ENCODE measurements at regions not wholly inside any gene's neighbourhood (a gene's known extent, or its start where the extent isn't known, plus 50 kb on each side); places are given as distances from the start of the nearest gene placed in this dataset.
A peak's percentile ranks its signal among the peaks of the same experiment; 100 is the strongest.

DNA sequence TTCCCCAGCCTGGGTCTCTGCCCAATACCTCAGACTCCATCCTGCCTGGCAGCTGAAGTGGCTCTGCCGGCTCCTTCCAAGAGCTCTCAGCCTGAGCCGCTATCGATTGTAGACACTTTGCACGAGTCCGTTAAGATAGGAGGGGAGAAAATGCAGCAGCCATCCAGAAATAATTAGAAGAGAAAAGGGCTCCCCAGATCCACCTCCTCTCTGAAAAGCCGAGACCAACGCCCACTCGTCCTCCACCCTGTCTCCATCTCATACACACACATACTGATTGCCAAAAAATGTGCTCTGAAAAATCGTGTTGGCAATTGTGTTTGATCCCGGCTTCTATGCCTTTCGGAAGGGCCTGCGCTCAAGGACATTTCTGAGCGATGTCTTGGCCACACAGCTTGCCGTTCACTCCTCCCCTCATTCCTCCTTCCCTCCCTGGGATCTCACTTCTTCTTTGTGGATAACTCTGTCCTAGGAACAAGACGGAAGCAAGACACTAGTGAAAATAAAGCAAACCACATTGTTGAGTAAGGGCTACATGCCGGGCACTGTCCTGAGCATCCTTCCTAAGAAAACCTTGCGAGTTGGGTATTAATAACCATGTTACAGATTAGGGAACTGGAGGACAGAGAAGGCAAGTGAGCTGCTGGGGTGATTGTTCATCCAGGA is 372.8 kb upstream of the MYT1L start:
- no peak for DNase-seq

DNA sequence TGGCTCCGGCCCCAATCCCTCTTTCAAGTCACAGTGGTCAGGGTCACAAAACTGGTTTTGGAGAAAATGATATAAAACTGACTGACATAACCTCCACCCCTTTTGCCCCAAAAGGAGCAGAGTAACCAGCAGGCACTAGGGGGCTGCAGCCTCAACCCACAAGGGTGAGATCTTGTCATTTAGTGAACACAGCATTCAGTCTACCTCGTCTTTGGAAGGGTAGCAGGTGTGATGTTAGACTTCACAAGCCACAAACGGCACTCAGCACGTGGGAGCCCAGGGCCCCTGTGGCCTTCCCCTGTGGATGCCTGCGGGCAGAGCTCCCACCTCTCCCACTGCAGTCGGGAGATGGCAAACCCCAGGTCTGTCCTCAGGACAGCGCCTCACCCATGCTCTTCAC is 372.1 kb upstream of the MYT1L start:
- no peak for DNase-seq

DNA sequence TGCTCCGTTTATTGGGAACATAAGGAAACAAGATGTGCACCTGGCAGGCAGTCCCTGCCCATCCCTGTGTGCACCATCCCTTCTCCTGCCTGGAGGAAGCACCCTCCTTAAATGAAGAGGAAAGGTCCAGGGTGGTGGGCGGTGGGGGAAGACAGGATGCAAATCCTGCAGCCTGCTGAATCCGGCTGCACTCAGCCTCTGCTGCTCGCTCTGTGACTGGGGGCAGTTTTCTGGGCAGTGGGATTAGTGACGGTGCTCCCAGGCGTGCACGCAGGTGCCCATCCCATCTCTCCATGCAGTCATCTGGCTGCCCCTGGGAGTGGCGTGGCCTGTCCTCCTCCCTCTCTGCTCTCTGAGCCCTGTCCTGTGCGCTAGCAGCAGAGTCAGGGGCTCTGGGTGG is 371.3 kb upstream of the MYT1L start:
- no peak for DNase-seq

DNA sequence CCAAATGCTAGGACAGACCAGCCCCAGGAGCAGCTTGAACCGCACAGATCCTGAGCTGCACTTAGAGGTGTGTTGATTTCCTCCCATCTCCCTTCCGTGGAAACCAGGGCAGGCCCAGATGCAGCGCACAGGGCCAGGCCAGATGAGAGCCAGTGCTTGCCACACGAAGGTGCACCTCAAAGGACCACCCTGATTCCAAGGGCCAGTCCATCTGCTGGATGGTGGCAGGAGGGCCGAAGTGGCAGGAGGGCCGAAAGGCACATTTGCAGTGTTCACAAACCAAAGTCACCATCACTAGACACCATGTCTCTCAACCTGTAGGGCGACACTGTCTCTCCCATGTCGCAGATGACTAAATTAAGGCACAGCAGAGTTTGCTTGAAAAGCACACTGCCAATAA is 370.7 kb upstream of the MYT1L start:
- no peak for DNase-seq

DNA sequence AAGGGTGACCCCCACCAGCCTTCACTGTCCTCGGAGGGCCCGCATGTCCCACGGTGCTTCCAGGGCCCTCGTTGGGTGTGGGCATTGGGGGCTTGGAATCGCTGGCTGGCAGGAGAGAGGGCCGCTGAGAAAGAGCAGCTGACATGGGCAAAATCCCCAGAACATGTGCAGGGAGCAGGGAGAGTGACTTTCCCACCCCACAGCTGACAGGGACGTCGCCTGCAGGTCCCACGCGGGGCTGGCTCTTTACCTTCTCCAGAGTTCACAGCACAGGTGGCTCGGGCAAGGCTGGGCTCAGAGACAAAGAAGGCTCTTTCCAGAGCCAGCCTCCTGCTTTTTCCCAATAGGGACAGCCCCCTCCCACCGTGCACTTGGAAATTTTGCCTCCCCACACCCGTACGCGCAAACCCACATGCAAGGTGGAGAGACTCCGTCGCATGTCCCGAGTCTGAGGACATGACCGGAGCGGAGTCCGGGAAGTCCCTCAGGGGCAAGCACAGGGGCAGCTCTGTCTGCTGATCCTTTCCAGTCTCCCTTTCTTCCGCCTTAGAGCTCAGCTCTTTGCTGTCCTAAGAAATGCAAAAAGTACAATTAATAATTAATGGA is 370.2 kb upstream of the MYT1L start:
- DNase-seq = no peak

DNA sequence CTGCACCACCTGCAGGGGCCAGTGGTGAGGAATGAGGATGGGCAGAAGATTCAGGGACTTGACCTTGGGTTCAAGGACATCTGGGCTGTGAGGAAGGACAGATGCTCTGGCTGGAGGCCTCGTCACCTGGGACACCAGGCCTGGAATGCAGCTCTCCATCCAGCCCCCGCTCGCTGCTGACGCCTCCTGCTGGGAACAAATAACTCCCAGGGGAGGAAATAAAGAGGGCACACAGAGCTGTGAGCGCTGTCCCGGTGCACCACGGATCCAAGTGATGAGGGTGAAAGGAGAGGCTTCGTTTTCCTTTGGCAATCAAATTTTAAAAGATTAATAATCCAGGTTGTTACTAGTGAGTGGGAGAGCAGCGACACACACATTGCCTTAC is 368.0 kb upstream of the MYT1L start:
- no peak for DNase-seq

DNA sequence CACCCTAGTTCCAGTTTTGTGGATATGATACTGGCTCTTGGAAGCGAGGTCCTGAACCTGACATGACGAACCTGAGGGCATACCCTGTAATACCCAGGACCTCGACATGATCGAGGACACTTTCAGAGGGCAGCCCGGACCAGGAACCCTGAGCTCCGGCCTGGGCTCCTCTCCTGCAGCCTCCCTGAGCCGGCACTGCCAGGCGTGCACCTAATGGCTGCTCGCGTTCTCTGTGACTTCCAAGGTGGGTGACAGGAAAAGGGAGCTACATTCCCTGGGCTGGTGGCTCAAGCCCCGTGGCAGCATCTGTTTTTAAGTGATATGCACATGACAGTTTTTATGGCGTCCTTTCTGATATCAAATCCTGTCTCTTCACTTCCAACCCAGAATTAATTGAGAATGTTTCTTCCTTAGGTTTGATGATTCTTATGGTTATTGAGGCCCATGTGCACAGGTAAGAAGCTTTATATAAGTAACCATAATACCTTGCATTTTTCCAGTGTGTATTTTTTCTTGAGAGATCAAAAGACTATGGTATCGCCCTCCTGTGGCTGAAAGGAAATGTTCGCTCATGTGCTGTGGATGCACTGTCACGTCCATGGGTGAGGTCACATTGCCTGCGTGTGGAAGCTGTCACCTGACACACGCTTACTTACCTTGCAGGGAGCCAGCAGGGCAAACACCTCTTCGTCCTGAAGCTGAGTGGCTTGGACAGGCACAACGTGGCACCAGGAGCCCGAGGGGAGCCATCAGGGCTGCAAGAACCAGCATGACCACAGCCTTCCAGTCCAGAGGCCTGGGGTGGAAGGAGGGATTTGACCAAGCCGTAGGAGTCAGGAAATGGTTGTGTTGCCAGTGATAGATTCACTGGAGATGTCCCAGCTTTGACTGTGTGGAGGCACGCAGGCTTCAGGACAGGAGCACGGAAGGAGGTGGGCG is 367.4 kb upstream of the MYT1L start:
- peak; percentile 47 for DNase-seq

DNA sequence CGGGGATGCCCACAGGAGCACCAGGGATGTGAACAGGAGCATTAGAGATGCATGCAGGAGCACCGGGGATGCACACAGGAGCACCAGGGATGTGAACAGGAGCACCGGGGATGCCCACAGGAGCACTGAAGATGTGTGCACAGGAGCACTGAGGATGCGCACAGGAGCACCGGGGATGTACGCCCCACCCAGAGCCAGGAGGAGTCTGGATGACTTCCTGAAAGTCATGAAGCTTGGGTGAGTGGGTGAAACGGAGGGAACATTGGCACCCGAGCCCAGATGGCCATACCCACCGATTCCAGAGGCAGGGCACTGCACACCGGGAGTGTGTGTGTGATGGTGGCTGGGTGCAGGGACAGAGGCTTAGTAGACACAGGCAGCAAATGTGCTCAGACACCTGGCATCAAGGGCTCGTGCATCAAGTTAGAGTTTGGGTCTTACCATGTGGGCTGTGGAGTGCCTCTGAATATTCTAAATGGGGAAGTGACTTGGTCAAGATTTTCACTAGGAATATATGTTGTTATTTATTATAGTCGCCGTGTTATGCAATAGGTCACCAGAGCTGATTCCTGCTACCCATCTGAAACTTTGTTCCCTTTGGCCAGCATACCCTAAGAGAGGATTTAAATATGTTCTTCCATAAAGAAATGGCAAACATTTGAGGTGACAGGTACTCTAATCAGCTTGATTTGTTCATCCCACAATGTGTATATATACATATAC is 365.8 kb upstream of the MYT1L start:
- no peak for DNase-seq

DNA sequence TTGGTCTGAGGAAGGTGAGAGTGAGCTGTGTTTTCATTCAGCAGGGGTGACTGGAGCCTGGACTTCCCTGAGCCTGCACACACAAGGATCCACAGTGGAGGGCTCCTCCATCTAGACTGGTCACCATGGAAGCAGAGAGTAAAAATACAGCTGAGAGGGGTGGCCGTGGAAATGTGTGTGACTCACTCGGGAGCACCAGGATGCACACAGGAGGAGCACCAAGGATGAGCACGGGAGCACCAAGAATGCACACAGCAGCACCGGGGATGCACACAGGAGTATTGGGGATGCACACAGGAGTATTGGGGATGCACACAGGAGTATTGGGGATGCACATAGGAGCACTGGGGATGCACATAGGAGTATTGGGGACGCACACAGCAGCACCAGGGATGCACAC is 365.2 kb upstream of the MYT1L start:
- DNase-seq = no peak

DNA sequence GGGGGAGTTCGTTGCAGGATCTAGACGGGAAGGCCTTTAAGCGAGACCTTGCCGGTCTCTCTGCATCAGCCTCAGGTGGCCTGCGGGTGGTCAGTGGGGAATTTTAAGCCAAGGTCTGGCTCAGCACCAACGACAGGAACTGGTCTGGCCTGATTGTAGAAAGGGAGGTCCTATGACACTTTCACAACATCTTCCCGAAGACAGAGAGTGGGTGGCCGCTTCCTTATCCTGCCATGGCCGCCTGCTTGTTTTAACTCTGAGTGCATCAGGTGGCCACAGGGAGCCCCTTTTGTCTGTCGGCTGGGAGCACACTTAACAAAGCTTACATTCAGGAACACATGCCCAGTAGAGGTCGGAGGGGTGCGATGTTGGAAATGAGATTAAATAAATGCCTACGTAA is 363.7 kb upstream of the MYT1L start:
- no peak for DNase-seq

DNA sequence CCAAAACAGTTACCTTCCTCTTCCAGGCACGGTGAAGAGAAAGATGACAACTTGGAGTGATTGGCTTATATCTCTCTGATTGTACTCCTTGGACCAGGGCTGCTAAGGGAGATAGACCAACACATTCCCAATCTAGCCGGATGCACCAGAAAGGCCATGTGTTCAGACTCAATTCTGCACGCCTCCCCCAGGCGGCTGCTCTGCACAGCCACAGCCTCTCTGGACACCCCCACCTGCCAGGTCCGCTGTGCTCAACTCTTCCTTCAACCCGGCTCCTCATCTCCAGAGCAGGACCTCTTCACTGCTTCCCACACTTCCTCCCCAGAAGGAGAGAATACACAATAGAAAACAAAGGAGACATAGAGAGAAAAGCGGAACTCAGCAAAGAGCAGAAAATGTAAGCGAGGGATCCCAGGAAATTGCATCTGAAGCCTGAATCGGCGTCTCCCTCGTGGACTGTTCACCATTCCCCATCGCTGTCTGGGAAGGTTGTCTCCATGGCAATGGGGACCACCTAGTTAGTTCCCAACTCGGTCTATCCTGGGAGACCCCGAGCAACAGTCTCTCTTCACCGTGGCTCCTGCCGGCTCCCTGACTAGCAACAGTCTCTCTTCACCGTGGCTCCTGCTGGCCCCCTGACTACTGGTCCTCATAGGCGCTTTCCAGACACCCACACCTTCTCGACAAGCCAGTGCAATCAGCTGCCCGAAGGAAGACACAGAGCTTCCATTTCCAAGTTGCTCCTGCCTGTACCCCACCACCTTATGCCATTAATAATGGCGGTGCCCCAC is 361.7 kb upstream of the MYT1L start:
- DNase-seq = no peak

DNA sequence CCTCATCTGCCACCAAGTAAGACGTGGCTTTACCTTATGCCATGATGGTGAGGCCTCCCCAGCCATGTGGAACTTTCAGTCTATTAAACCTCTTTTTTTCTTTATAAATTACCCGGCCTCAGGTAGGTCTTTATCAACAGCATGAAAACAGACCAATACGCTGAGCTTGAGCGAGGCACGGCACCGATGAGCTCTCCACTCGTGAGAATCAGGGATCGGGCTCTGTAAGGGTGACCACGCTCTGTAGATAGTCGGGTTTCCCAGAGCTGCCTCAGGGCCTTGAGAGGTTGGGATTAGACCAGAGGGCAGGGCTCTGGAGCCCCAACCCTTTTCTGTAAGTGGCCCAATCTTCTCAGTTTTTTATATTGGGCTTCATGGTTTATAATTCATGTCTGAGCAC is 360.3 kb upstream of the MYT1L start:
- DNase-seq = no peak

DNA sequence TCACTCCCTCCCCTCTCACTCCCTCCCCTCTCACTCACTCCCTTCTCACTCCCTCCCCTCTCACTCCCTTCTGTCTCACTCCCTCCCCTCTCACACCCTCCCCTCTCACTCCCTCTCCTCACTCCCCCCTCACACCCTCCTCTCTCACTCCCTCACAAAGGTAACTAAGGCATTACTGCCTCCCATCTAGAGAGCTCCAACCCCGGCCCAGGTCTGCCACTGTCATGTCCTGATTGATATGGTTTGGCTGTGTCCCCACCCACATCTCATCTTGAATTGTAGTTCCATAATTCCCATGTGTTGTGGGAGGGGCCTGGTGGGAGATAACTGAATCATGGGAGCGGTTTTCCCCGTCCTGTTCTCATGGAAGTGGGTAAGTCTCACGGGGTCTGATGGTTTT is 359.9 kb upstream of the MYT1L start:
- DNase-seq = no peak

DNA sequence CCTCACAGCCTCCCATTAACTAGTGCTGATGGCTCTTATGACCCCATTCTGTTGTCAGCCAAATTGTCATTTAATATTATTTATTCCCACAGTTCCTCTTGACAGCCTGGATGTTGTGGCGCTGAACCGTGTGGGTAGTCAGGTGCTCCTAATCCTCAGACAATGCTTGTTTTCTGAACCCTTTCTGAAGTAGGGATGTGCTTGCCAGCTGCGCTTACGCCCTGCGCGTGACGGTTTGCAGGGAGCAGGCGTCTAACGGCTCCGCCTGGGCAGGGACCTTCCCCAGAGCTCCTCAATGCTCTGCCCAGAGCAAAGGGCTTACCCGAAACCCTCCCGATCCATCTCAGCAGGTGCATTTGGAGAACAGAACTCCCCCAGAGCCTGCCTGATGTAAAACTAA is 358.2 kb upstream of the MYT1L start:
- no peak for DNase-seq

DNA sequence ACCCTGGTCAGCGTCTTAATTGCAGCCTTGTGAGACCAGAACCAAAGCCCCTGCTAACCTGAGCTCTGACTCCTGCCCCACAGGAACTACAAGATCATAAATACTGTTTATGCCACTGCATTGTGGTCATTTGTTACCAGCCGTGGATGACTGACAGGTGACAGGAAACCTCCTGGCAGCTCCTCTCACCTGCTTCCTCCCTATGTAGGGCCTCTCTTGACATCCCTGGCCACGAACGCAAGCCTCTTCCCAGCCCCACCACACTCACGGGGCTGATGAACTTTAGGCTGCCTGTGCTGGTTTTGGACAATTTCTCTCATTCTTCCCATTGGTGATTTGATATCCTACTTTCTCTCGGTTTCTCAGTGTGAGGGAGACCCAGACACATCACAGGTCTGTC is 357.2 kb upstream of the MYT1L start:
- no peak for DNase-seq

DNA sequence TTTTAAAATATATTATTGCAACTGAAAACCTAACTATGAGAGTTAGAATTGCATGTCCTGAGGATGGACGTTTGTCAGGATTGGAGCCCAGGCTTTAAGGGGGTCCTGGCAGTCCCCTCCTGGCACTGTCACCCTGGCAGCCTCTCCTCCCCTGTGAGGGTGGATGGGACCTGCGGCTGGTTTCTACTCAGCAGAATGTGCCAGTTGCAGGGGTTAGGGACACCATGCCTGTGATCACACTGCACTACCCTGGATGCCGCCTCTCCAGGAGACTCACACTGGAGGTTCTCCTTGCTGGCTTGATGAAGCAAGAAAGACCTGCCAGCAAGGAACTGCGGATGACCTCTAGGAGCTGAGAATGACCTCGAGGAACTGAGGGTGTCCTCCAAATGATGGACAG is 356.7 kb upstream of the MYT1L start:
- DNase-seq = no peak

DNA sequence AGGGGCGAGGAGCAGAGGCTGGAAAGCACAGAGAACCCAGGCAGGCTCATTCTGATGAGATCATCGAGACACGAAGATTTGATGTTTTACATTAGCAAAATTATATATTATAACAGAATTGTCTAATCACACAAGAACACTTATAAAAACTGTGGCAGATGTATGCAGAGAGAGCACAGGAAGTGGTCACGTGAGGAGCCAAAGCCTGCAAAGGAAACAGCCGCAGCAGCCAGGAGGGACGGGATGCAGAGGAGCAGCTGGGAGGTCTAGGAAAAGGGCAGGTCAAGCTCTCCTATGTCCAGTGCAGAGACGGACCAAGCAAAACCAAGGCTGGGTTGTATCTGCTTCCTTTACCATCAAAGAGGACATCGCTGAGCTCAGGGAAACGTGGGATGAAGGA is 355.1 kb upstream of the MYT1L start:
- peak; percentile 20 for DNase-seq

DNA sequence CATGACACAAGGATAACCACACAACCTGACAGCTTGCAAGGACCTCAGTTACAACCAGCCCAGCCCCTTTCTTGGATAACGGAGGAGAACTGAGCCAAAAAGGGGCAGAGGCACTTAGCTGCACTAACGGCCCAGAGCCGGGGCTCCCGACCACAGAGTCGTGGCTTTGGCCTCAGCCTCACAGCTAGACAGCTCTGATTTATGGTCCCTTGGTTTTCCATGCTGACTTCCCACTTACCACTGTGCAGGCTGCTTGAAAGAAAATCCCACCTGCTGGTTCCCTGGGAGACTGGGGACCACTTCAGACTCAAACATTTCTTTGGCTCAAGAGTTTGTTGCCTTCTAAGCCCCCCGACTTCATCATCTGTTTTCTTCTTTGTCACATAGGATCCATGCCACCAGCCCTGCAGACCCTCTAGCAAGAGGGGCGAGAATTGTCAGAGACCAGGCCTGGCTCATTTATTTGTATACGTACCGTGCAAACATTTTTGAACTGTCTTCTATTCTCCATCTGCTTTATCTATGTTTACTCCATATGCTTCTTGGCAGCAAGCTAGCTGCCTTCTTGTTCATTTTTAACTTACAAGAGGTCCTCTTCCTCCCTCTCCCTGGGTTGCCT is 352.6 kb upstream of the MYT1L start:
- no peak for DNase-seq

DNA sequence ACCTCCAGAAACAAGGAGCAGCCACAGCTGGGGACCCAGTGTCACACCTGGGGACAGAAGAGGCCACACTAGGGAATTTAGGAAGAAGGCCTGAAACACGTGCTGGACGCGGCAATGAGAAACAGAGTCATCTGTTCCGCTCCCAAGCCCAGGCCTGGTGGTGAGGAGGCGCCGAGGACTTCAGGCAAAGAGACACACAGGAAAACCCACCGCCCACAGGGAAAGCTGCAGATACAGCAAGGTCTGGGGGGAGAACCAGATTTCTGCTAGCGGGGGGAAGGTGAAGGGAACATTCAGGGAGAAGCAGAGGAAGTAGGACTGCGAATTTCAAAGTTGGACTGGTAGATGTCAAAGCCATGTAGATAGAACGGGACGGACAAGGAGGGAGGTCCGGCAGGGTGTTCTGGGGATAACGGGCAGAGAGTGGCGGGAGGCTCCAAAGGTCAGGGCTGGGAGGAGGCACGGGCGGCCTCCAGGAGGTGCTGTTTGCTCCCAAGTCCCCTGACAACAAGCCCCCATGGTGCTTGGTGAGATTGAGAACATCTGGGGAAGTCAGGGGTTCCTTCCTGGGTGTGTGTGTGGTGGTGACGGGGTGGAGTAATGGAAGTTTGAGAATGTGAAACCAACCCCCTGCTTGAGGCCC is 351.7 kb upstream of the MYT1L start:
- DNase-seq = no peak

DNA sequence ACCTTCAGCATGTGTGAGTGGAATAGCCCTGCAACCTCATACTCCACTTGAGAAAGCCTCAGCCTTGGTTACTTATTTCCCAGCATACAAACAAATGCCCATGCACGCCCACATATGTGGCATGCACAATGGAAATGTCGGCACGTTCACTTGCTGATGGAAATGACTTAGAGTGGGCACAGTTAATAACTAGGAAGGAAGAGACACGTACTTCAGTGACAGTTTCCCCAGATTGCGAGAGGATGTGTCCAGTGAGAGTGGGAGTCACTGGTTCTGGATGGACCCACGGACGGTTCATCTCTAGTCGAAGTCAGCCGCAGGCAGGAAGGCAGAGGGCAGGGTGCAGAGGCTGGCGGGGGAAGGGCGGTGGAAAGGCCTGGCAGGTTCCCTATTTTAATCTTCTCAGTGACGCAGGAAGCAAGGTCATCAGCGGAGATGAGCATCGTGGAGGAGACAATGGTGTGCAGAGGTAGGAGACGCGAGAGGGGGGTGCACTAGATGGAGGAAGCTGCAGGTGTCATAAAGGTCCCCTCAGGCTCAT is 350.7 kb upstream of the MYT1L start:
- DNase-seq = peak; percentile 15

DNA sequence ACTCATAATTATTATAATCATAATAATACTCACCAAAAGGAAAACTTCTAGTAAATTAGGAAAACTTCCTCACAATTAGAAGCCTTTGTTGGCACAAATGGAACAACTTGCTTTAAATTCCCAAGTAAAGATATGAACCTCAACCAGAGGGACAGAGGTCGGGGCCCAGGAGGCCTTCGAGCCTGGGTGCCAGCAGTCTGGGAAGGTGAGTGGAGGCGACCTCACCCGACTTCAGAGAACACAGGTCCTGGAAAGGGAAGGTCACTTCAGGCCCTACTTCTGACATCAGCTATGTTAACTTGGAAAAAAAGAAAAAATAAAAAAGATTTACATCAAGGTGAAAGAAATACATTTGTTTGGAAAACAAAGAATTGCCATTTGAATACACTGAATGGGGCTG is 350.0 kb upstream of the MYT1L start:
- no peak for DNase-seq
